ENCODE measurements at regions not wholly inside any gene's neighbourhood (a gene's known extent, or its start where the extent isn't known, plus 50 kb on each side); places are given as distances from the start of the nearest gene placed in this dataset.
"Not testable (repeated sequence)": the region's sequence is repeated elsewhere in the genome, so short reads cannot be mapped to it uniquely, and the experiment has no call there.

DNA sequence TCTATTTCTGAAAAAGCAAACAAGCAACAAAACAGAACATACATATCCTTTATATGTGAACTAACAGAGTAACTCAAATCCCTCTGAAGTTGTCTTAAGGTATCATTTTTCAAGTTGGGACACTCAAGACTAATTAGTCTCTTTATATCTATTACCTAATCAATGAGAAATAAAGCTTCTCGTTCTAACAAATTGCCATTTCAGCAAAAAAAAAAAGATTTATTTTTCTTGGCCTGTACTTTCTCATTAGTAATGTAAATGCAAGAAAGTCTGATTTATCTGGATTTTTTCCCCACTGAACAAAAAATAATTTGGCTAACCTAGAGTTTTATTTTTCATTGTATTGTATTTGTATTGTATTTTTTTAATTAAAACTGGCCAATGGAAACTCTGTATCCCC lies 176.1 kb upstream of the NOL4 start:
- Histone ChIP-seq H3K9me2 (ENCODE audit: insufficient read depth, low read length) (no peaks in the 10 kb centered on the region), H2AFZ (ENCODE audit: low read length) (no peak overlapping the region), H4K20me1 (ENCODE audit: insufficient read depth, low read length) (no peaks in the 10 kb centered on the region), H3K27ac (ENCODE audit: low read depth, low read length, poor library complexity, severe bottlenecking) (no peak overlapping the region), H3K9me3 (ENCODE audit: low read length) (no peaks in the 10 kb centered on the region), H3K79me2 (ENCODE audit: insufficient read depth, low read depth, low read length) (no peaks in the 10 kb centered on the region), H3K4me1 (ENCODE audit: insufficient read depth, low read length, poor library complexity, severe bottlenecking) (no peaks in the 10 kb centered on the region), H3K4me3 (ENCODE audit: low read depth, low read length, poor library complexity, severe bottlenecking) (no peak overlapping the region), H3K36me3 (ENCODE audit: insufficient read depth, low read length) (no peaks in the 10 kb centered on the region), H3K4me2 (ENCODE audit: low read length) (no peak overlapping the region)
- CTCF ChIA-PET (ENCODE audit: unreplicated experiment), result no interaction called here
- intact Hi-C loops (cut with micrococcal nuclease; ENCODE audit: unreplicated experiment), result no loop called here
- POLR2A ChIA-PET, result no interaction called here
- TF ChIP-seq CTCF (conservative IDR thresholded peaks at IDR 0.05; ENCODE audit: low read length) (no peak), EZH2phosphoT487 (IDR thresholded peaks at IDR 0.05; ENCODE audit: borderline replicate concordance, low read depth, low read length) (no peak)
- BruUV-seq (replicated peaks), result no TSS peak
- no peak for DNase-seq (ENCODE audit: low spot score)

GRCh38 chr18:34401775-34402174 lies 177.1 kb upstream of the NOL4 start:
- Histone ChIP-seq H3K4me2 (ENCODE audit: low read length) (no peak overlapping the region), H3K4me1 (ENCODE audit: insufficient read depth, low read length, poor library complexity, severe bottlenecking) (no peaks in the 10 kb centered on the region), H3K9me3 (ENCODE audit: low read length) (no peaks in the 10 kb centered on the region), H3K27ac (ENCODE audit: low read depth, low read length, poor library complexity, severe bottlenecking) (no peak overlapping the region), H4K20me1 (ENCODE audit: insufficient read depth, low read length) (no peaks in the 10 kb centered on the region), H2AFZ (ENCODE audit: low read length) (no peak overlapping the region), H3K79me2 (ENCODE audit: insufficient read depth, low read depth, low read length) (no peaks in the 10 kb centered on the region), H3K9me2 (ENCODE audit: insufficient read depth, low read length) (no peaks in the 10 kb centered on the region), H3K4me3 (ENCODE audit: low read depth, low read length, poor library complexity, severe bottlenecking) (no peak overlapping the region), H3K36me3 (ENCODE audit: insufficient read depth, low read length) (no peaks in the 10 kb centered on the region)
- POLR2A ChIA-PET, result no interaction called here
- DNase-seq (ENCODE audit: low spot score), result no peak
- CTCF ChIA-PET (ENCODE audit: unreplicated experiment), result no interaction called here
- BruUV-seq (replicated peaks), result no TSS peak
- intact Hi-C loops (cut with micrococcal nuclease; ENCODE audit: unreplicated experiment), result no loop called here
- no peak for TF ChIP-seq CTCF (conservative IDR thresholded peaks at IDR 0.05; ENCODE audit: low read length)
- no peak for TF ChIP-seq EZH2phosphoT487 (IDR thresholded peaks at IDR 0.05; ENCODE audit: borderline replicate concordance, low read depth, low read length)

- H3K79me2 ChIP-seq (ENCODE audit: insufficient read depth, low read depth, low read length); BruUV-seq (replicated peaks); H3K27ac ChIP-seq (ENCODE audit: low read depth, low read length, poor library complexity, severe bottlenecking); H3K4me2 ChIP-seq (ENCODE audit: low read length); H3K9me2 ChIP-seq (ENCODE audit: insufficient read depth, low read length); H2AFZ ChIP-seq (ENCODE audit: low read length); CTCF ChIA-PET (ENCODE audit: unreplicated experiment); H3K36me3 ChIP-seq (ENCODE audit: insufficient read depth, low read length); H3K9me3 ChIP-seq (ENCODE audit: low read length); intact Hi-C loops (cut with micrococcal nuclease; ENCODE audit: unreplicated experiment); POLR2A ChIA-PET; H3K4me1 ChIP-seq (ENCODE audit: insufficient read depth, low read length, poor library complexity, severe bottlenecking); H4K20me1 ChIP-seq (ENCODE audit: insufficient read depth, low read length); H3K4me3 ChIP-seq (ENCODE audit: low read depth, low read length, poor library complexity, severe bottlenecking); DNase-seq (ENCODE audit: low spot score): not testable (repeated sequence)
Observed at GRCh38 chr18:34407471-34407870, 182.8 kb upstream of the NOL4 start.
